ENCODE measurements at regions not wholly inside any gene's neighbourhood (a gene's known extent, or its start where the extent isn't known, plus 50 kb on each side); places are given as distances from the start of the nearest gene placed in this dataset.

GRCh38 chrX:138929926-138930582, 218.5 kb upstream of the FGF13 start:
- no peak for TF ChIP-seq CTCF (IDR thresholded peaks at IDR 0.05 in 4 of 5, conservative IDR thresholded peaks at IDR 0.05 in 1 of 5)
- no peak for TF ChIP-seq POLR2A (IDR thresholded peaks at IDR 0.05)
- Histone ChIP-seq H3K4me1 (peaks cover 4 to 5% of the 10 kb centered on the region in 2 donors), H3K9me3 (no peaks in the 10 kb centered on the region), H3K36me3 (no peaks in the 10 kb centered on the region), H3K27ac (no peak overlapping the region), H3K4me3 (no peak overlapping the region), H3K27me3 (no peaks in the 10 kb centered on the region)
- no peak for ATAC-seq
- no peak for DNase-seq
- intact Hi-C loops (cut with DNase I; ENCODE audit: low total_unique reads): loop anchor here (5.0 kb wide), 1 partner anchor 277 kb away; no protein-coding TSS in a partner anchor
- in situ Hi-C loops (cut with MboI; ENCODE audit: low sequenced_read_pairs in 4 of 4): no loop called here

GRCh38 chrX:138928737-138929459, 217.4 kb upstream of the FGF13 start:
- Histone ChIP-seq H3K4me1 (peaks cover 4 to 9% of the 10 kb centered on the region in 2 donors), H3K27ac (no peak overlapping the region), H3K27me3 (no peaks in the 10 kb centered on the region), H3K9me3 (no peaks in the 10 kb centered on the region), H3K4me3 (no peak overlapping the region), H3K36me3 (no peaks in the 10 kb centered on the region)
- no peak for TF ChIP-seq POLR2A (IDR thresholded peaks at IDR 0.05)
- no peak for TF ChIP-seq CTCF (IDR thresholded peaks at IDR 0.05 in 4 of 5, conservative IDR thresholded peaks at IDR 0.05 in 1 of 5)
- DNase-seq (no peak), ATAC-seq (no peak)
- intact Hi-C loops (cut with DNase I; ENCODE audit: low total_unique reads) (loop anchor here (5.0 kb wide), 1 partner anchor 278 kb away; no protein-coding TSS in a partner anchor), in situ Hi-C loops (cut with MboI; ENCODE audit: low sequenced_read_pairs in 4 of 4) (no loop called here)

GRCh38 chrX:138925330-138925729, 213.8 kb upstream of the FGF13 start:
- peak; percentile 98 to 99 for ATAC-seq
- Histone ChIP-seq H3K4me3 (no peak overlapping the region), H3K9me3 (no peaks in the 10 kb centered on the region), H3K36me3 (no peaks in the 10 kb centered on the region), H3K4me1 (peaks cover 4 to 9% of the 10 kb centered on the region in 2 donors), H3K27ac (peak overlapping the region; percentile 74 to 79 (median 75)), H3K27me3 (no peaks in the 10 kb centered on the region)
- intact Hi-C loops (cut with DNase I; ENCODE audit: low total_unique reads) (loop anchor here (5.0 kb wide), 1 partner anchor 282 kb away; no protein-coding TSS in a partner anchor), in situ Hi-C loops (cut with MboI; ENCODE audit: low sequenced_read_pairs in 4 of 4) (no loop called here)
- DNase-seq: peak; percentile 48 to 56
- TF ChIP-seq POLR2A (IDR thresholded peaks at IDR 0.05) (no peak), CTCF (IDR thresholded peaks at IDR 0.05 in 4 of 5, conservative IDR thresholded peaks at IDR 0.05 in 1 of 5) (no peak)

GRCh38 chrX:138923805-138924204, 212.3 kb upstream of the FGF13 start:
- in situ Hi-C loops (cut with MboI; ENCODE audit: low sequenced_read_pairs in 4 of 4): no loop called here
- no peak for ATAC-seq
- Histone ChIP-seq H3K27ac (no peak overlapping the region), H3K4me3 (no peak overlapping the region), H3K36me3 (no peaks in the 10 kb centered on the region), H3K27me3 (no peaks in the 10 kb centered on the region), H3K9me3 (no peaks in the 10 kb centered on the region), H3K4me1 (peaks cover 4 to 9% of the 10 kb centered on the region in 2 donors)
- intact Hi-C loops (cut with DNase I; ENCODE audit: low total_unique reads): no loop called here
- TF ChIP-seq POLR2A (IDR thresholded peaks at IDR 0.05) (no peak), CTCF (IDR thresholded peaks at IDR 0.05 in 4 of 5, conservative IDR thresholded peaks at IDR 0.05 in 1 of 5) (no peak)
- no peak for DNase-seq
